GM12878 (cell line): ENCODE measurements at regions not wholly inside any gene's neighbourhood (a gene's known extent, or its start where the extent isn't known, plus 50 kb on each side); places are given as distances from the start of the nearest gene placed in this dataset.

Experiments
- CEBPB ChIP-seq, 2 experiments: fragments of 150-350 bp in 1 of 2; IDR thresholded peaks; 2 replicates each; pipeline ENCODE4 v1.6.1; 2012 to 2014; ENCODE audit warnings: low read depth in 2 of 2, low read length in 2 of 2, borderline replicate concordance in 1 of 2, inconsistent platforms in 1 of 2
- IKZF2 ChIP-seq, 2 experiments: fragments of 450-650 bp; IDR thresholded peaks; 2 replicates each; pipeline ENCODE4 v1.6.1; 2017; ENCODE audit warnings: mild to moderate bottlenecking in 2 of 2, moderate library complexity in 2 of 2
- MYB ChIP-seq: fragments of 150-350 bp; IDR thresholded peaks from 2 replicates; pipeline ENCODE4 v1.6.1; 2014; ENCODE audit warnings: mild to moderate bottlenecking, low read depth, low read length, borderline replicate concordance
- PKNOX1 ChIP-seq: fragments of 450-650 bp; IDR thresholded peaks from 2 replicates; pipeline ENCODE4 v1.6.1; 2016; ENCODE audit warnings: mild to moderate bottlenecking
- SUPT20H ChIP-seq: IDR thresholded peaks from 2 replicates; pipeline ENCODE4 v1.6.1; 2011; ENCODE audit warnings: low read depth, mild to moderate bottlenecking, low read length, moderate library complexity, borderline replicate concordance; ENCODE audit not compliant: control insufficient read depth
- YBX1 ChIP-seq: fragments of 450-650 bp; IDR thresholded peaks from 2 replicates; pipeline ENCODE4 v1.6.1; 2016; ENCODE audit warnings: antibody characterized with exemption
- ZBTB33 ChIP-seq: fragments of 450-650 bp; IDR thresholded peaks from 2 replicates; pipeline ENCODE4 v1.6.1; 2017; ENCODE audit warnings: mild to moderate bottlenecking
- ZNF687 ChIP-seq: fragments of 450-650 bp; IDR thresholded peaks from 2 replicates; pipeline ENCODE4 v1.6.1; 2017; ENCODE audit warnings: mild to moderate bottlenecking, moderate library complexity
- ZSCAN29 ChIP-seq: fragments of 450-650 bp; IDR thresholded peaks from 2 replicates; pipeline ENCODE4 v1.6.1; 2017; ENCODE audit warnings: mild to moderate bottlenecking, moderate library complexity

- TF ChIP-seq ZNF687 (no peak), PKNOX1 (no peak), ZSCAN29 (no peak), SUPT20H (no peak), YBX1 (no peak), CEBPB (IDR thresholded peaks at IDR 0.05; ENCODE audit: borderline replicate concordance in 1 of 2, low read depth in 2 of 2, low read length in 2 of 2) (no peak), ZBTB33 (no peak), MYB (no peak), IKZF2 (IDR thresholded peaks at IDR 0.05) (no peak)
Observed at GRCh38 chr2:196316050-196316430, 144.7 kb upstream of the STK17B start (continued).
